ENCODE measurements at regions not wholly inside any gene's neighbourhood (a gene's known extent, or its start where the extent isn't known, plus 50 kb on each side); places are given as distances from the start of the nearest gene placed in this dataset.

GRCh38 chr6:67331304-67331703 is 1303.8 kb upstream of the ADGRB3 start:
- DNase-seq (ENCODE audit: insufficient read length, low spot score) (no peak), FAIRE-seq (no peak)

- no peak for DNase-seq (ENCODE audit: insufficient read length, low spot score)
- no peak for FAIRE-seq
These were observed 1306.8 kb upstream of the ADGRB3 start for GRCh38 chr6:67328269-67328668.

DNA sequence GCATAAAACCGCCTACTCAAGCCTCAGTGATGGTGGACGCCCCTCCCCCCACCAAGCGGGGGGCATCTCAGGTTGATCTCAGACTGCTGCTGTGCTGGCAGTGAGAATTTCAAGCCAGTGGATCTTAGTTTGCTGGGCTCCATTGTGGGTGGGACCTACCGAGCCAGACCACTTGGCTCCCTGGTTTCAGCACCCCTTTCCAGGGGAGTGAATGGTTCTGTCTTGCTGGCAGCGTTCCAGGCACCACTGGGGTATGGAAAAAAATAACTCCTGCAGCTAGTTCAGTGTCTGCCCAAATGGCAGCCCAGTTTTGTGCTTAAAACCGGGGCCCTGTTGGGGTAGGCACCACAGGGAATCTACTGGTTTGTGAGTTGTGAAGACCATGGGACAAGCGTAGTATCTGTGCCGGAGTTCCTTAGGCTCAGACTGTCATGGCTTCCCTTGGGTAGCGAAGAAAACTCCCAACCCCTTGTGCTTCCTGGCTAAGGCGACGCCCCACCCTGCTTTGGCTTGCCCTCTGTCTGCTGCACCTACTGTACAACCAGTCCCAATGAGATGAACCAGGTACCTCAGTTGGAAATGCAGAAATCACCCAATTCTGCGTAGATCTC is 1334.5 kb upstream of the ADGRB3 start:
- FAIRE-seq = no peak
- DNase-seq (ENCODE audit: insufficient read length, low spot score) = no peak

- FAIRE-seq = no peak
These were observed 1342.9 kb upstream of the ADGRB3 start for GRCh38 chr6:67292169-67292568.

DNA sequence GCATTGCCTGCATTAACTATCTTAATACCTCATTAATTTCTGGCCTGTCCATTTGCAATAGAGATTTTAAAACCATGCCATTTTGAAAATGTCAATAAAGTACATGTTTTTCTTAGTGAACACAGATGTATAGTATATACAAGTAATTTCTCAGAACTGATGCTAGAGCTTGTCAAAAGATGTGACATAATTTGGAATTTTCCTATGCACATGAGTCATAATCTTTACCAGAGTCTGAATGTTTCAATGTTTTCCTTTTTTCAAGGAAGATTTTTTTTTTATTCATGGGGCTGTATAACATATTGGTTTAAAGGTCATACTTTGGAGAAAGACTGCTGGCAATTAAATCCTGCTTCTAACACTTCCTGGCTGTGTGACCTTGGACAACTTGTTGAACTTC is 1347.5 kb upstream of the ADGRB3 start:
- DNase-seq (ENCODE audit: insufficient read length, low spot score) (no peak), FAIRE-seq (no peak)

More at GRCh38 chr6:67292169-67292568, 1342.9 kb upstream of the ADGRB3 start:
- no peak for DNase-seq (ENCODE audit: insufficient read length, low spot score)

GRCh38 chr6:67285770-67286495 is 1349.1 kb upstream of the ADGRB3 start:
- DNase-seq (ENCODE audit: insufficient read length, low spot score) (no peak), FAIRE-seq (no peak)

DNA sequence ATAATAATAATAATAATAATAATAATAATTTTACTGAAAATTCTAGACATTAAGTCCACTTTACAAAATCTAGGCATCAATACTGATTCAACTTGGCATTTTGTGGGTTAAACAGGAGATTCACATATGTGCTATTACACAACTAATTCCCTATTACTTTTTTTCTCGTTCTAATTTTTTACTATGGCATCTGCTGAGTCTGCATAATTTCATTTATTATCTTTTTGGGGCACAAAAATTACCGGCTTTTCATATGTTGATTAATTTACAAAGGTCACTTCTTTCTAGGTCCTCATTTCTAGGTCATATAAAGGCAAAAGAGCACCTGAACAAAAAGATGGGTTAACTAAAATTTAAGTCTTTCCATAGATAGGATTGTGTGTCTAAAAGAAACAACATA is 1357.8 kb upstream of the ADGRB3 start:
- no peak for FAIRE-seq

DNA sequence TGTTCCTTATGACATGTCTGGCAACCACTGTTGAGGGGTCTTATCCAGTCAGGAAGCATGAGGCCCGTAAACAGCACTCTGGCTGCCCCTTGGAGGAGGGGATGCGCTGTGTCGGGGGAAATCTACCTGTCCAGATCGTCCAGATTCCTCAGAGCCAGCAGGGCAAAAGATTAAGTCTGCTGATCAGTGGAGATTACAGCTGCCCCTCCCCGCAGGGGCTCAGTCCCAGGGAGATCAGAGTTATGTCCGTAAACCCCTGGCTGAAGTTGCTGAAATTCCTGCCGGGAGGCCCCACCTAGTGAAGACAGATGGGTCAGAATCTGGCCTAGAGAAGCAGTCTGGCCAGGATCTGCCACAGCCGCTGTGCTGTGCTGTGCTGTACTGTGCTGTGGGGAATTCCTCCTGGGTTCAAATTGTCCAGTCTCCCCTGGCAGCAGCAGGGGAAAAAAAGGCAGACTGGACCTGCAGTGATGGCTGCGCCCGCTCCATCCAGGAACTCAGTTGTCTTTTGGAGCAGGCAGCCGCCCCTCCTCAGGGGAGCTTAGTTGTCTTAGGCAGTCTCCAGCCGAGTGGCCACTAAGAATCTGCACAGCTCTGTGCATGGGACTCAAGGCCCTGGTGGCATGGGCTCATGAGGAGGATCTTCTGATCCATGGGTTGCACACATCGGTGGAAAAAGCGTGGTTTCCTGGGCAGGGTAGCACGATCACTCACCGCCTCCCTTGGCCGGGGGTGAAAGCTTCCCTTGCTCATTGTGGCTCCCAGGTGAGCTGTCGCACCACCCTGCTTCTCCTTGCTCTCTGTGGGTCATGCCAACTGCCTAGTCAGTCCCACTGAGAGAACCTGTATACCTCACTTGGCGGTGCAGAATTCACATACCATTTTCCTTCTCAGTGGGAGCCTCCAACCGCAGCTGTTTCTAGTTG is 1368.8 kb upstream of the ADGRB3 start:
- DNase-seq (ENCODE audit: insufficient read length, low spot score) (no peak), FAIRE-seq (no peak)

More for the DNA sequence above, 1357.8 kb upstream of the ADGRB3 start:
- DNase-seq (ENCODE audit: insufficient read length, low spot score) = no peak

- no peak for DNase-seq (ENCODE audit: insufficient read length, low spot score)
- no peak for FAIRE-seq
These were observed 1382.4 kb upstream of the ADGRB3 start for GRCh38 chr6:67252663-67253062.

DNA sequence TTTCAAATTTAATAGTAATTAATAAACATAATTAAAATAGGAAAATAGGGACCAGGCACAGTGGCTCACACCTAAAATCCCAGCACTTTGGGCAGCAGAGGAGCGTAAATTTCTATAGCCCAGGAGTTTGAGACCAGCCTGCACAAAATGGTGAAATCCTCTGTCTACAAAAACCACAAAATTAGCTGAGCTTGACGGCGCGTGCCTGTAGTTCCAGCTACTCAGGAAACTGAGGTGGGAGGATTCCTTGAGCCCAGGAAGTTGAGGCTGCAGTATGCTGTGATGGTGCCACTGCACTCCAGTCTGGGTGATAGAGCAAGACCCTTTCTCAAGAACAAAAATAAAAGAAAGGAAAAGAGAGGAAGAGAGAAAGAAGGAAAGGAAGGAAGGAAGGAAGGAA is 1387.0 kb upstream of the ADGRB3 start:
- DNase-seq (ENCODE audit: insufficient read length, low spot score) (no peak), FAIRE-seq (no peak)

DNA sequence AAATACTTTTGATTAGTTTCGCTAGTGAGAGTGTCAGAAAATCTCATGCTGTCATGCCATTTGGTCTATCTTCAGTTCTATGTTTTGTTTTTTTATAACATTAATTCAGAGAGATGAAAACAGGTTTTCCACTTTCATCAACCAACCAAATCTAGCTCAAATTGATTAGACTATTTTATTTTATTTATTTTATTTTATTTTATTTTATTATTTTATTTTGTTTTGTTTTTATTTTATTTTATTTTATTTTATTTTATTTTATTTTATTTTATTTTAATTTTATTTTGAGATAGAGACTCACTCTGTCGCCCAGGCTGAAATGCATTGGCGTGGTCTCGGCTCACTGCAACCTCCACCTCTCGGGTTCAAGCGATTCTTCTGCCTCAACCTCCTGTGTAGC is 1391.0 kb upstream of the ADGRB3 start:
- no peak for FAIRE-seq
- DNase-seq (ENCODE audit: insufficient read length, low spot score) = no peak

DNA sequence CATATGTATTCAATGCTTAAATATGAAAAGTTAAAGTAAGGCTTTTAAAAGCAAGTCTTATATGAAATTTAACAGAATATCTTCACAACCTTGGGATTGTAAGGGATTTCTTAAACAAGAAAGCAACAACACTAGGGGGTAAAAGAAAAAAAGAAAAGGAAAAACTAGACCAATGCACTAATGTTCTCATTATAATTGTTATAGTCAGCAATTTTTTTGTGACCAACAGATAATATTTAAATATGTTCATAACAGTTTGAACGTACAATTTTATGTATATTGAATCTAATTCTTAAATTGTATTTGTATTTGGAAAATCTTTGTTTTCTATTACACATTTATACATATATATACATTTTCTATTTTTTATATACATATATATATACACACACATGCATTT is 1397.8 kb upstream of the ADGRB3 start:
- no peak for FAIRE-seq
- DNase-seq (ENCODE audit: insufficient read length, low spot score) = no peak

- FAIRE-seq (no peak), DNase-seq (ENCODE audit: insufficient read length, low spot score) (no peak)
These were observed 1404.0 kb upstream of the ADGRB3 start for GRCh38 chr6:67231092-67231491.

GRCh38 chr6:67224989-67225388 is 1410.1 kb upstream of the ADGRB3 start:
- FAIRE-seq = no peak
- DNase-seq (ENCODE audit: insufficient read length, low spot score) = no peak

DNA sequence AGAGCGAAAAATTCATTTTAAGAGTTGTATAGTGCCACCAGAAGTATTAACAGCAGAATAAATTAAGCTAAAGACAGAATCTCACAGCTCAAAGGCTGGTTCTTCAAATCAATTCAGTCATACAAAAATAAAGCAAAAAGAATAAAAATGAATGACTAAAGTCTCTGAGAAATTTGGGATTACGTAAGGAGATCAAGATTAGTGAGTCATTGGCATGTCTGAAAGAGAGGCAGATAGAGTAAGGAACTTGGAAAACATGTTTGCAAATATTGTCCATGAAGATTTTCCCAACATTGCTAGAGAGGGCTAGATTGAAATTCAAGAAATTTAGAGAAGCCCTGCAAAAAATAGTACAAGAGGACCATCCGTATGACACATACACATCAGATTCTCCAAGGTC is 1413.9 kb upstream of the ADGRB3 start:
- FAIRE-seq = no peak
- DNase-seq (ENCODE audit: insufficient read length, low spot score) = no peak

GRCh38 chr6:67219346-67219745 is 1415.7 kb upstream of the ADGRB3 start:
- no peak for FAIRE-seq
- no peak for DNase-seq (ENCODE audit: insufficient read length, low spot score)

DNA sequence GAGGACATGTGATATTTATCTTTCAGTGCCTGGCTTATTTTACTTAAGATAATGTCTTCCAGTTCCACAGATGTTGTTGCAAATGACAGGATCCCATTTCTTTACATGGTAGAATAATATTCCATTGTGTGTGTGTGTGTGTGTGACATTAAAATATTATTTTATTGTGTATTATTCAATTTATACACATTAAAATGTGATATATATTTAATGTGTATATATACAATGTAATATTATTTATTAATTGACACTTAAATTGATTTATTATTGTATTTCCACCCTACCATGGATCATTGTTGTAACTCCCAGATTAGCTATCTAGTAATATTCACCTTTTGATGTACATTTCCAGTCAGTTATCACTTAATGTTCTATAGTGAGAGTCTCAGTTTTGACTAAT is 1422.5 kb upstream of the ADGRB3 start:
- DNase-seq (ENCODE audit: insufficient read length, low spot score) (no peak), FAIRE-seq (no peak)

- FAIRE-seq (no peak), DNase-seq (ENCODE audit: insufficient read length, low spot score) (no peak)
These were observed 1424.6 kb upstream of the ADGRB3 start for GRCh38 chr6:67210450-67210849.

DNA sequence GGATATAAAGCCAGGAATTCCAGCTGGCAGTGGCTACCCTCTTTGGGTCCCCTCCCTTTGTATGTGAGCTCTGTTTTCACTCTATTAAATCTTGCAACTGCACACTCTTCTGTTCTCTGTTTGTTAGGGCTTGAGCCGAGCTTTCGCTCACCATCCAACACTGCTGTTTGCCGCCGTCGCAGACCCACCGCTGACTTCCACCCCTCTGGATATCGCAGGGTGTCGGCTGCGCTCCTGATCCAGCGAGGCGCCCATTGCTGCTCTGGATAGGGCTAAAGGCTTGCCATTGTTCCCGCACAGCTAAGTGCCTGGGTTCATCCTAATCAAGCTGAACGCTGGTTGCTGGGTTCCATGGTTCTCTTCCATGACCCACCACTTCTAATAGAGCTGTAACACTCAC is 1433.5 kb upstream of the ADGRB3 start:
- DNase-seq (ENCODE audit: insufficient read length, low spot score) (no peak), FAIRE-seq (no peak)

DNA sequence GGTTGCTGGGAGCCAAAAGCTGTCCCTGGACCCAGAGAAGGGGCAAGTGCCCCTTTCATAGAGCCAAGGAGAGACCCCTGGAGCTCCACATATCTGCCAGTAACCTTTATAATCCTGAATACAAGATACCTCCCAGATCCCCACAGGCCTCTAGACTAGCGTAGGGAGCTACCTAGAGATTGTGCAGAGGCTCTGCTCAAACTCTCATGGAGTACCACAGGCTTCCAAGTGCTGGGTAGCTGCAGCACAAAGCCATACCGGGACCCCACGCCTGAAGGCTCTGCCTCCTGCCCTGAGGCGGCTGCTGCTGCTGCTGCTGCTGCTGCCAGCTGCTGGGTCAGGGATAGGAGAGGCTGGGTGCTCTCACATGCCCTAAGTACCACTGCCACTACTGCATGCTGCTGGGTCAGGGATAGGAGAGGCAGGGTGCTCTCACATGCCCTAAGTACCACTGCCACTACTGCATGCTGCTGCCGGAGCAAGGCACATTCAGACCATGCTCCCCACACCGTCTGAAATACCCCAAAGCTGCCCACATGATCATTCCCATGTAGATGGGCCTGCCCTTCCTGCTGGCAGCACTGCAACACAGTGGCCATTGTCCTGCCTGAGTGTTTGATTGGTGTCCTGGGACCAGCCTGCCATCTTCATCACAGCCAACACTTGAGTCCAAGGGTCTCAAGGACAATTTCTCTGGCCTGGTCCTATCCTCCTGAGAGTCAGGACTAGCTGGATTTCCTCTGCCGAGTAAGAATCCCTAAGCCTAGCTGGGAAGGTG is 1434.3 kb upstream of the ADGRB3 start:
- FAIRE-seq (peak; percentile 13), DNase-seq (ENCODE audit: insufficient read length, low spot score) (no peak)

DNA sequence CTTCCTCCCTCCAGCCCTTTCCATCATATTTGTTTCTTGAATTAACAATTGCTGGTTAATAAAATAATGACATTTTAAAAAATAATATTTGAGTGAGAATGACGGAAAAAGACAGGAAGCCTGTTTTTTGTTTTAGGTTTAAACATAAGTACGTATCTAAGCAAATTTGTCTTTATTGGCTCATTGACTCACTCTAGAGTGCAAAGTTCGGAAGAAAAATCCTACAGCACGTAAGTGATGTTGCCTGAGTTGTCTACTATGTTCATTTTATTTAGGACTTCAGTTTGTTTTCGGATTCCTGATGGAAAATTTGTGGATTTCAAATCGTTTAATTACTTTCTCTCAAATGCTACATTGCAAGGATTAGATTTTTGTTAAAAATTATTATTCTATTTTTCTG is 1435.7 kb upstream of the ADGRB3 start:
- FAIRE-seq = no peak
- DNase-seq (ENCODE audit: insufficient read length, low spot score) = no peak
